T-cell (primary cell): ENCODE measurements at regions not wholly inside any gene's neighbourhood (a gene's known extent, or its start where the extent isn't known, plus 50 kb on each side); places are given as distances from the start of the nearest gene placed in this dataset.
"Not testable (repeated sequence)": the region's sequence is repeated elsewhere in the genome, so short reads cannot be mapped to it uniquely, and the experiment has no call there.

Source experiments
- ATAC-seq, 4 experiments: fragments of 200-7000 bp in 3 of 4; fragments of 150-1000 bp in 1 of 4; cut with Tn5 transposase; replicated peaks in 1 of 4; 1 replicate in 3 of 4; 2 replicates in 1 of 4; pipeline ENCODE4 v1.10.0; 2021; ENCODE audit warnings: moderate library complexity in 3 of 4, mild to moderate bottlenecking in 2 of 4, moderate number of reproducible peaks in 1 of 4
- CTCF ChIA-PET, 2 donors: fragments of 300-600 bp; sonication (Branson Sonifier 250); formaldehyde crosslinking; loops; one replicate each; lab custom pipeline; 2022; ENCODE audit warnings: antibody characterized with exemption in 2 of 2; lab: Charles Lee
- POLR2A ChIA-PET, 2 donors: fragments of 300-600 bp; sonication (Branson Sonifier 250); formaldehyde crosslinking; loops; one replicate each; lab custom pipeline; 2022; ENCODE audit warnings: antibody characterized with exemption in 2 of 2; lab: Charles Lee
- DNase-seq, 35 experiments: peaks; one replicate each; pipeline versions ENCODE4 v3.0.0 to v3.0.0-alpha.2; 2013 to 2023
- H3K27ac ChIP-seq: one replicate; pipeline ENCODE4 v1.5.1; 2013; ENCODE audit warnings: low read length
- H3K27me3 ChIP-seq, 2 experiments: replicated peaks in 1 of 2; 1 replicate in 1 of 2; 2 replicates in 1 of 2; pipeline versions ENCODE4 v1.6.1 to v1.7.0; 2013; ENCODE audit warnings: low read length in 1 of 2, mixed read lengths in 1 of 2; ENCODE audit not compliant: control insufficient read depth in 2 of 2, insufficient read depth in 2 of 2; ENCODE audit errors: extremely low read depth in 1 of 2
- H3K36me3 ChIP-seq, 2 donors: 1 replicate in 1 of 2; 2 replicates in 1 of 2; pipeline versions ENCODE4 v1.6.1 to v1.7.0; 2013; ENCODE audit warnings: low read length in 1 of 2; ENCODE audit not compliant: control insufficient read depth in 2 of 2, insufficient read depth in 1 of 2; ENCODE audit errors: extremely low read depth in 1 of 2
- H3K4me1 ChIP-seq, 2 experiments: 1 replicate in 1 of 2; 2 replicates in 1 of 2; pipeline versions ENCODE4 v1.6.1 to v1.7.0; 2013; ENCODE audit warnings: low read length in 2 of 2, mixed read lengths in 1 of 2; ENCODE audit not compliant: insufficient read depth in 2 of 2, control insufficient read depth in 1 of 2; ENCODE audit errors: extremely low read depth in 1 of 2
- H3K4me3 ChIP-seq, 2 donors: 1 replicate in 1 of 2; 2 replicates in 1 of 2; pipeline versions ENCODE4 v1.5.1 to v1.7.0; 2013; ENCODE audit warnings: mild to moderate bottlenecking in 2 of 2, low read length in 1 of 2, moderate library complexity in 1 of 2; ENCODE audit not compliant: control insufficient read depth in 1 of 2; ENCODE audit errors: extremely low read depth in 1 of 2
- H3K9me3 ChIP-seq: 2 replicates; pipeline ENCODE4 v1.7.0; 2013
- H3K27ac Mint-ChIP-seq, 2 donors: one replicate each; pipeline ENCODE4 v1.8.0; 2020 to 2021; ENCODE audit warnings: mild to moderate bottlenecking in 2 of 2, mixed read lengths in 2 of 2
- H3K27me3 Mint-ChIP-seq, 2 donors: one replicate each; pipeline ENCODE4 v1.8.0; 2021 to 2022; ENCODE audit warnings: mixed read lengths in 2 of 2
- H3K36me3 Mint-ChIP-seq: one replicate; pipeline ENCODE4 v1.8.0; 2021; ENCODE audit warnings: mixed read lengths
- H3K4me1 Mint-ChIP-seq, 3 donors: one replicate each; pipeline ENCODE4 v1.8.0; 2020 to 2022; ENCODE audit warnings: mixed read lengths in 3 of 3, mild to moderate bottlenecking in 1 of 3
- H3K4me3 Mint-ChIP-seq, 3 donors: one replicate each; pipeline ENCODE4 v1.8.0; 2020 to 2022; ENCODE audit warnings: mild to moderate bottlenecking in 3 of 3, mixed read lengths in 3 of 3, moderate library complexity in 3 of 3
- H3K9me3 Mint-ChIP-seq, 3 donors: one replicate each; pipeline ENCODE4 v1.8.0; 2020 to 2022; ENCODE audit warnings: mixed read lengths in 3 of 3
- WGBS: methylation state at CpG from one replicate; pipeline ENCODE4 v1.1.5; 2013; ENCODE audit warnings: missing lambda C conversion rate; ENCODE audit not compliant: insufficient coverage; 5-methylcytosine and 5-hydroxymethylcytosine counted together

DNA sequence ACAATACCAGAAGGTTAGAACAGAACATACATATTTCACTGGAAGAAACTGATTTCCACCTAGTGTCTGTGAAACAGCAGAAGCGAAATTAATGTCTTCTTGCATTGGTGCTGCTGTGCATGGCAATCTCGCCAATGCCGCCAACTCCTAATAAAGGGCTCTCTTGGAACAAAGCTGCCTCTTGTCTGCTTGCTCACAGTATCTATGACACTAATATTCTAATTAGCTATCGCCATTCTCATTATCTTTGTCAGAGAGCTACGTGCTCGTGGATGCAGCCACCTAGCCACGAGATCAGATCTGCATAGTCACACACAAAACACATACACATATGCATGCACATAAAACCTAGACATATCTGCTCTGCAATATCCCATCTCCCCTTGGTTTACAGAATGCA is 145.9 kb upstream of the OLIG3 start:
- Histone ChIP-seq H3K27ac (no peak overlapping the region), H3K9me3 (no peaks in the 10 kb centered on the region), H3K4me1 (no peaks in the 10 kb centered on the region), H3K4me3 (no peak overlapping the region), H3K36me3 (no peaks in the 10 kb centered on the region), H3K27me3 (no peaks in the 10 kb centered on the region)
- peaks cover 0 to 2% of the 10 kb centered on the region in 2 donors for H3K27me3 Mint-ChIP-seq
- no peak overlapping the region for H3K27ac Mint-ChIP-seq
- DNase-seq: no peak
- H3K9me3 Mint-ChIP-seq: no peaks in the 10 kb centered on the region
- 91% methylated on average over 7 of the region's 7 CpGs for WGBS
- H3K36me3 Mint-ChIP-seq: no peaks in the 10 kb centered on the region
- H3K4me1 Mint-ChIP-seq: peaks cover 6 to 12% (median 11%) of the 10 kb centered on the region in 3 donors
- no peak overlapping the region for H3K4me3 Mint-ChIP-seq
- no peak for ATAC-seq
- POLR2A ChIA-PET: no interaction called here
- CTCF ChIA-PET: interaction anchor here (0.6 kb wide), 2 partner anchors 360 to 667 kb away, joined by 3 read pairs; no protein-coding TSS in a partner anchor

- Mint-ChIP-seq H3K4me1 (peaks cover 6 to 12% (median 11%) of the 10 kb centered on the region in 3 donors), H3K36me3 (no peaks in the 10 kb centered on the region), H3K9me3 (no peaks in the 10 kb centered on the region), H3K27me3 (no peaks in the 10 kb centered on the region), H3K4me3 (no peak overlapping the region), H3K27ac (no peak overlapping the region)
- Histone ChIP-seq H3K4me3 (no peak overlapping the region), H3K4me1 (no peaks in the 10 kb centered on the region), H3K9me3 (no peaks in the 10 kb centered on the region), H3K36me3 (no peaks in the 10 kb centered on the region), H3K27ac (no peak overlapping the region), H3K27me3 (peaks cover 0 to 4% of the 10 kb centered on the region in 2 experiments)
- ChIA-PET CTCF (interaction anchor here (0.6 to 1.5 kb wide), 12 partner anchors 166 to 849 kb away, joined by 3 to 9 read pairs (median 4); partner anchors contain the start of gene MAP3K5 (in 1 of the 2)), POLR2A (interaction anchor here in 1 of 2 donors (0.7 kb wide), 1 partner anchor 545 kb away, joined by 3 read pairs; no protein-coding TSS in a partner anchor)
- DNase-seq (peak; percentile 5 to 84 (median 54)), ATAC-seq (peak; percentile 79 to 83 (median 82))
- 0% methylated on average over 1 of the region's 6 CpGs for WGBS
These were observed 147.4 kb upstream of the OLIG3 start for GRCh38 chr6:137641474-137642077.

GRCh38 chr6:137643210-137643609 is 149.0 kb upstream of the OLIG3 start:
- H3K27ac ChIP-seq, H3K27ac Mint-ChIP-seq, CTCF ChIA-PET, H3K9me3 ChIP-seq, H3K36me3 ChIP-seq, H3K9me3 Mint-ChIP-seq, DNase-seq, H3K36me3 Mint-ChIP-seq, H3K4me1 ChIP-seq, H3K4me3 Mint-ChIP-seq, ATAC-seq, H3K4me3 ChIP-seq, H3K27me3 ChIP-seq: not testable (repeated sequence)
- no CpG with 5 or more reads among the region's 4 CpGs for WGBS
- POLR2A ChIA-PET: interaction anchor here in 1 of 2 donors (0.6 kb wide), 1 partner anchor 17 kb away, joined by 3 read pairs; no protein-coding TSS in a partner anchor
- peaks cover 8 to 11% of the 10 kb centered on the region in 2 donors for H3K27me3 Mint-ChIP-seq
- H3K4me1 Mint-ChIP-seq: peaks cover 6 to 12% (median 11%) of the 10 kb centered on the region in 3 donors

DNA sequence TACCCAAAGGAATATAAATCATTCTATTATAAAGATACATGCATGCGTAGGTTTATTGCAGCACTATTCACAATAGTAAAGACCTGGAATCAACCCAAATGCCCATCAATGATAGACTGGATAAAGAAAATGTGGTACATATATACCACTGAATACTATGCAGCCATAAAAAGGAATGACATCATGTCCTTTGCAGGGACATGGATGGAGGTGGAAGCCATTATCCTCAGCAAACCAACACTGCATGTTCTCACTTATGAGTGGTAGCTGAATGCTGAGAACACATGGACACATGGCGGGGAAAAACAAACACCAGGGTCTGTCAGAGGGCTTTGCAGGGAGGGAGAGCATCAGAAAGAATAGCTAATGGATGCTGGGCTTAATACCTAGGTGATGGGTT is 149.4 kb upstream of the OLIG3 start:
- peaks cover 11 to 14% of the 10 kb centered on the region in 2 donors for H3K27me3 Mint-ChIP-seq
- H3K36me3 ChIP-seq, H3K4me1 Mint-ChIP-seq, ATAC-seq, H3K4me3 ChIP-seq, POLR2A ChIA-PET, H3K4me1 ChIP-seq, H3K4me3 Mint-ChIP-seq, DNase-seq, CTCF ChIA-PET, H3K9me3 ChIP-seq, H3K36me3 Mint-ChIP-seq, H3K9me3 Mint-ChIP-seq, H3K27ac ChIP-seq, H3K27ac Mint-ChIP-seq, H3K27me3 ChIP-seq: not testable (repeated sequence)
- WGBS: no CpG with 5 or more reads among the region's 2 CpGs

GRCh38 chr6:137645850-137646249 is 151.7 kb upstream of the OLIG3 start:
- Histone ChIP-seq H3K36me3 (no peaks in the 10 kb centered on the region), H3K4me3 (no peak overlapping the region), H3K27me3 (peaks cover 0 to 6% of the 10 kb centered on the region in 2 experiments), H3K27ac (no peak overlapping the region), H3K4me1 (no peaks in the 10 kb centered on the region), H3K9me3 (no peaks in the 10 kb centered on the region)
- Mint-ChIP-seq H3K4me3 (no peak overlapping the region), H3K9me3 (no peaks in the 10 kb centered on the region), H3K27ac (no peak overlapping the region), H3K4me1 (no peaks in the 10 kb centered on the region), H3K36me3 (no peaks in the 10 kb centered on the region), H3K27me3 (peaks cover 11 to 23% of the 10 kb centered on the region in 2 donors)
- 95% methylated on average over 11 of the region's 13 CpGs for WGBS
- ATAC-seq (no peak), DNase-seq (no peak)
- ChIA-PET POLR2A (no interaction called here), CTCF (no interaction called here)

DNA sequence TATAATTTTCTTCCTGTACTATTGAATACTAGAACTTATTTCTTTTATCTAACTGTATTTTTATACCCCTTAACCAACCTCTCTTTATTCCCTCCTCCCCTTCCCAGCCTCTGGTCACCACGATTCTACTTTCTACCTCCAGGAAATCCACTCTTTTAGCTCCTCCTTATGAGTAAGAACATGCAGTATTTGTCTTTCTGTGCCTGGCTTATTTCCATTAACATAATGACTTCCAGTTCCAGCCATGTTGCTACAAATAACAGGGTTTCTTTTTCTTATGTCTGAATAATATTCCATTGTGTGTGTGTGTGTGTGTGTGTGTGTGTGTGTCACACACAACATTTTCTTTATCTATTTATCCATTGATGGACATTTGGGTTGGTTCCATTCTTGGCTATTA is 152.3 kb upstream of the OLIG3 start:
- H3K27me3 Mint-ChIP-seq: peaks cover 11 to 23% of the 10 kb centered on the region in 2 donors
- no peak overlapping the region for H3K27ac ChIP-seq
- POLR2A ChIA-PET: no interaction called here
- no peaks in the 10 kb centered on the region for H3K4me1 ChIP-seq
- no peaks in the 10 kb centered on the region for H3K36me3 ChIP-seq
- H3K27me3 ChIP-seq: peaks cover 0 to 6% of the 10 kb centered on the region in 2 experiments
- DNase-seq (no peak), ATAC-seq (no peak)
- H3K9me3 ChIP-seq: no peaks in the 10 kb centered on the region
- CTCF ChIA-PET: no interaction called here
- no peaks in the 10 kb centered on the region for H3K9me3 Mint-ChIP-seq
- H3K4me3 ChIP-seq: no peak overlapping the region
- H3K27ac Mint-ChIP-seq: no peak overlapping the region
- no peaks in the 10 kb centered on the region for H3K36me3 Mint-ChIP-seq
- H3K4me1 Mint-ChIP-seq: no peaks in the 10 kb centered on the region
- no peak overlapping the region for H3K4me3 Mint-ChIP-seq
- WGBS: no CpG with 5 or more reads among the region's 1 CpG
